Osteoblast (primary cell): ENCODE measurements at regions not wholly inside any gene's neighbourhood (a gene's known extent, or its start where the extent isn't known, plus 50 kb on each side); places are given as distances from the start of the nearest gene placed in this dataset.
A peak's percentile ranks its signal among the peaks of the same experiment; 100 is the strongest.

Experiments used
- DNase-seq: peaks from one replicate; pipeline ENCODE4 v3.0.0; 2011; ENCODE audit warnings: low spot score, mixed read lengths; ENCODE audit not compliant: insufficient read length; ENCODE audit errors: missing footprints
- H2AFZ ChIP-seq: 2 replicates; pipeline ENCODE4 v1.6.0; 2011; ENCODE audit warnings: mild to moderate bottlenecking, low read length
- H3K27ac ChIP-seq: 2 replicates; pipeline ENCODE4 v1.5.1; 2011; ENCODE audit warnings: mild to moderate bottlenecking, low read depth, low read length, moderate library complexity
- H3K27me3 ChIP-seq: 2 replicates; pipeline ENCODE4 v1.6.0; 2012; ENCODE audit warnings: mild to moderate bottlenecking, control low read depth, inconsistent platforms, low read length, moderate library complexity; ENCODE audit not compliant: insufficient read depth
- H3K36me3 ChIP-seq: 2 replicates; pipeline ENCODE4 v1.5.1; 2011; ENCODE audit warnings: mild to moderate bottlenecking, low read length, control low read depth, moderate library complexity; ENCODE audit not compliant: insufficient read depth
- H3K4me1 ChIP-seq: 2 replicates; pipeline ENCODE4 v1.5.1; 2011; ENCODE audit warnings: mild to moderate bottlenecking, low read length, control low read depth, moderate library complexity; ENCODE audit not compliant: insufficient read depth
- H3K4me2 ChIP-seq: 2 replicates; pipeline ENCODE4 v1.6.0; 2011; ENCODE audit warnings: mild to moderate bottlenecking, low read length; ENCODE audit not compliant: insufficient read depth
- H3K4me3 ChIP-seq: fragments of 200-600 bp; sonication (generic); 3 replicates; pipeline ENCODE4 v1.5.1; 2012; ENCODE audit warnings: mild to moderate bottlenecking, low read length, inconsistent platforms; ENCODE audit not compliant: insufficient read depth
- H3K79me2 ChIP-seq: 2 replicates; pipeline ENCODE4 v1.6.0; 2012; ENCODE audit warnings: mild to moderate bottlenecking, low read length, control low read depth, inconsistent platforms; ENCODE audit not compliant: insufficient read depth
- H3K9me3 ChIP-seq: 2 replicates; pipeline ENCODE4 v1.5.1; 2011; ENCODE audit warnings: low read depth, low read length, control low read depth
- H4K20me1 ChIP-seq: 2 replicates; pipeline ENCODE4 v1.6.0; 2012; ENCODE audit warnings: mild to moderate bottlenecking, low read length, control low read depth; ENCODE audit not compliant: insufficient read depth
- TF ChIP-seq, protein P1 (sequence below): IDR thresholded peaks from 2 replicates; pipeline ENCODE4 v1.5.1; 2011; ENCODE audit warnings: mild to moderate bottlenecking, low read depth, low read length, moderate library complexity; ENCODE audit errors: extremely low read depth

DNA sequence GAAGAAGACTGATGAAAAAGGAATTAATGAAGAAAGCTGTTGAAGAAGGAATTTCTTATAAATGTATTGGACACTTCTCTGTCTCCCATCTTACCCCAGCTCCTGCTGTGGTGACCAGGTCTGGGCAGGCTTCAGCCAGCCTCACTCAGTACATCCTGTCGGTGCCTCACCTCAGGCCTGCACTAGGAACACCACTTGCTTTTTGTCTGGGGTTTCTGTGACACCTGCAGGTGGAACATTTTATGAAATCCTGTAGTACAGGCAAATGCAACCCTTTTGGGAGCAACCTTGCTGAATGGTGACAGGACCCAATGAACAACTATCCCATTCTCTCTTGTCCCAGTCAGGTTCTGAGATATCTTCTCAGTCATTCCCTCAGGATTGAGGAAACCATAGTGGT lies 129.7 kb downstream of the PRDM13 start:
- Histone ChIP-seq H3K79me2 (no peaks in the 10 kb centered on the region), H3K4me3 (no peak overlapping the region), H3K27me3 (no peaks in the 10 kb centered on the region), H2AFZ (no peak overlapping the region), H3K4me2 (no peak overlapping the region), H3K9me3 (no peaks in the 10 kb centered on the region), H3K4me1 (no peaks in the 10 kb centered on the region), H4K20me1 (no peaks in the 10 kb centered on the region), H3K36me3 (no peaks in the 10 kb centered on the region), H3K27ac (no peak overlapping the region)
- no peak for DNase-seq
- TF ChIP-seq, protein P1, sequence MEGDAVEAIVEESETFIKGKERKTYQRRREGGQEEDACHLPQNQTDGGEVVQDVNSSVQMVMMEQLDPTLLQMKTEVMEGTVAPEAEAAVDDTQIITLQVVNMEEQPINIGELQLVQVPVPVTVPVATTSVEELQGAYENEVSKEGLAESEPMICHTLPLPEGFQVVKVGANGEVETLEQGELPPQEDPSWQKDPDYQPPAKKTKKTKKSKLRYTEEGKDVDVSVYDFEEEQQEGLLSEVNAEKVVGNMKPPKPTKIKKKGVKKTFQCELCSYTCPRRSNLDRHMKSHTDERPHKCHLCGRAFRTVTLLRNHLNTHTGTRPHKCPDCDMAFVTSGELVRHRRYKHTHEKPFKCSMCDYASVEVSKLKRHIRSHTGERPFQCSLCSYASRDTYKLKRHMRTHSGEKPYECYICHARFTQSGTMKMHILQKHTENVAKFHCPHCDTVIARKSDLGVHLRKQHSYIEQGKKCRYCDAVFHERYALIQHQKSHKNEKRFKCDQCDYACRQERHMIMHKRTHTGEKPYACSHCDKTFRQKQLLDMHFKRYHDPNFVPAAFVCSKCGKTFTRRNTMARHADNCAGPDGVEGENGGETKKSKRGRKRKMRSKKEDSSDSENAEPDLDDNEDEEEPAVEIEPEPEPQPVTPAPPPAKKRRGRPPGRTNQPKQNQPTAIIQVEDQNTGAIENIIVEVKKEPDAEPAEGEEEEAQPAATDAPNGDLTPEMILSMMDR: no peak

DNA sequence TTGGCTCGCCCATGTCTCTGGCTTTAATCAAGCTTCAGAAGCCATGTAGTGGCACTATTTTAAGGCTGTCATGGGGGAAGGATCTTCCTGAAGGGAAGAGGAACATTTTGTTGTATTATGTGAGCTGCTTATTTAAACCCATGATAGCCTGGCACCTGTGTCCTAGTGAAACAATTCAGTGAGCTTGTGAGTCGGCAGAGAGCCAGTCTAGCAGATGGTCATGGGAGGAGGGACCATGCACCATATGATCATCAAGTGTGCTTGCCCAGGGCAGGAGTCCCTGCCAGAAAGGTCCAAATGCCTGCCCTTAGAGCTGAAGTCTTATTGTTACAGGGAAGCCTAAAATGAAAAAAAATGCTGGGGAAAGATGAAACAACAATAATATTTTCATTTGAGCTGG lies 132.9 kb downstream of the PRDM13 start:
- Histone ChIP-seq H3K27me3 (no peaks in the 10 kb centered on the region), H3K36me3 (no peaks in the 10 kb centered on the region), H3K9me3 (no peaks in the 10 kb centered on the region), H2AFZ (no peak overlapping the region), H3K4me1 (no peaks in the 10 kb centered on the region), H3K4me2 (no peak overlapping the region), H4K20me1 (no peaks in the 10 kb centered on the region), H3K79me2 (no peaks in the 10 kb centered on the region), H3K4me3 (no peak overlapping the region), H3K27ac (no peak overlapping the region)
- DNase-seq: no peak
- TF ChIP-seq, protein P1: no peak

DNA sequence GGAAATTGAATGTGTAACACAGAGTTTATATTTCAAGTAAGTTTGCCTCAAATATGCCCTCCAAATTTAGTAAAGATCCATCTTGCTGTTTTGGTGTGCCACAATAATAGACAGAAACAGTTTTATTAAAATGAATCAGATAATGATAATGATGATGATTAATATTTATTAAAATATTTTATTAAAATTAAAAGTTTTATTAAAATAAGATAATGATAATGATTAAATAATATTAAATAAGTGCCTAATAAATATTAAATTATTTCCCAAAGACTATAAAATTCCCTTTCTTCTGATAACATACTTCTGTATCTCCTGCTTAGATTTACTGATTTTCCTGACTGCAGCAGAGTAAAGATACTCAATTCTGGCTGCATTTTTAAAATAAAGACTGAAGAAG lies 134.5 kb downstream of the PRDM13 start:
- TF ChIP-seq, protein P1: no peak
- no peak overlapping the region for H3K4me2 ChIP-seq
- H4K20me1 ChIP-seq: no peaks in the 10 kb centered on the region
- H3K4me1 ChIP-seq: peaks cover 4% of the 10 kb centered on the region
- no peaks in the 10 kb centered on the region for H3K9me3 ChIP-seq
- H3K79me2 ChIP-seq: no peaks in the 10 kb centered on the region
- no peak overlapping the region for H3K4me3 ChIP-seq
- no peak overlapping the region for H3K27ac ChIP-seq
- no peak for DNase-seq
- no peak overlapping the region for H2AFZ ChIP-seq
- no peaks in the 10 kb centered on the region for H3K27me3 ChIP-seq
- no peaks in the 10 kb centered on the region for H3K36me3 ChIP-seq

DNA sequence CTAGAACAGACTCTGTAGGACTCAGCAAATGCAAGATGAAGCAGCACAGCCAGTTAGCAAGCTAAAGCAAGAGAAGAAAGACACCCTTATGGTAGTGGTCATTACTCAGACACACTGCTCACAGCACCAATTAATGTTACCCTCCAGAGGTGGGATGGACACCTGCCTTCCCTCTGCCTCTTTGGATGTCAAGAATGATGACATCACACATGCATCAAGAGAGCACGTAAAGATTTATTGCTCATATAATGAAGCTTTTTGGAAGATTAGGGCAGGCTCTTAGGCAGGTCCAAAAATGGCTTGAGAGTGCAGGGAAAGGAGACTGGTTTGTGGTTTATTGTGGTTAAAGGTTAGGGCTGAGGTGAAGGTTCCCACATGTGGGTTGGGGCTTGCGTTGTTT lies 137.0 kb downstream of the PRDM13 start:
- Histone ChIP-seq H2AFZ (no peak overlapping the region), H3K4me1 (peaks cover 4% of the 10 kb centered on the region), H3K36me3 (no peaks in the 10 kb centered on the region), H3K79me2 (no peaks in the 10 kb centered on the region), H3K27me3 (no peaks in the 10 kb centered on the region), H4K20me1 (no peaks in the 10 kb centered on the region), H3K4me3 (no peak overlapping the region), H3K4me2 (no peak overlapping the region), H3K9me3 (no peaks in the 10 kb centered on the region), H3K27ac (no peak overlapping the region)
- DNase-seq: peak; percentile 30
- TF ChIP-seq, protein P1: no peak
